Kidney epithelial cell (primary cell): ENCODE measurements at regions not wholly inside any gene's neighbourhood (a gene's known extent, or its start where the extent isn't known, plus 50 kb on each side); places are given as distances from the start of the nearest gene placed in this dataset.

Experiments
- DNase-seq: peaks from one replicate; pipeline ENCODE4 v3.0.0-alpha.2; 2010; ENCODE audit warnings: low read depth
- H3K27me3 ChIP-seq: 2 replicates; pipeline ENCODE4 v1.6.0; 2011; ENCODE audit warnings: low read length; ENCODE audit not compliant: control insufficient read depth, insufficient read depth
- H3K36me3 ChIP-seq: 2 replicates; pipeline ENCODE4 v1.5.1; 2011; ENCODE audit warnings: low read length; ENCODE audit not compliant: control insufficient read depth, insufficient read depth
- H3K4me3 ChIP-seq: 2 replicates; pipeline ENCODE4 v1.5.1; 2011; ENCODE audit warnings: low read depth, mild to moderate bottlenecking, control low read depth, low read length
- TF ChIP-seq, protein P1 (sequence below): IDR thresholded peaks from 2 replicates; pipeline ENCODE4 v1.5.1; 2011; ENCODE audit warnings: mild to moderate bottlenecking, moderate library complexity, low read length, control low read depth, inconsistent platforms; ENCODE audit not compliant: insufficient read depth, poor library complexity, severe bottlenecking

DNA sequence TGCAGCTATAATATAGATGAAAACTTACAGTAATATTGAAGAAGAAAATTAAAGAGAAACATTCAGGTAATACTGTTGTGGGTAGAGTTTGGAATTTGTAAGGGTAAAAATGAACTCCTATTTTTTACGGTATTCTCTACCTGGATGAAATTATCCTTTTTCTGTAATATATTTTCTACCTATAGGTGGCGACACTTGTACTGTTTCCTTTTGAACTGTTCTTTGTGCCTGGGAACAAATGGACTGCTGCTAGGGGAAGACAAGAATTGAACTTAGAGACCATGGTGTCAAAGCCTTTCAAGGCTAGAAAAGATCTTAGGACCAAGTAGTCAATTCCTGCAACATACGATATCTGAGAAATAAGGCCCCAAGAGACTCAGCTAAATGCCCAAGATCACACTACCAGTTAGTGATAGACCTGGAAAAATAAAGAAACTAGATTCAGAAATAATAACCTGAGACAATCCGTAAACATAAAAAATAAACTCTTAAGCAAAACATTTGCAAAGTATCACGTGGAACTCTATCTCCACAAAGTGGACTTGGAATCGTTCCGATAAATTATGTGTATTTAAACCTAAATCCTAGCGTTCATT, 383.8 kb downstream of the TFAP2A start:
- DNase-seq = no peak
- H3K36me3 ChIP-seq = no peaks in the 10 kb centered on the region
- H3K27me3 ChIP-seq = no peaks in the 10 kb centered on the region
- H3K4me3 ChIP-seq = no peak overlapping the region
- TF ChIP-seq, protein P1, sequence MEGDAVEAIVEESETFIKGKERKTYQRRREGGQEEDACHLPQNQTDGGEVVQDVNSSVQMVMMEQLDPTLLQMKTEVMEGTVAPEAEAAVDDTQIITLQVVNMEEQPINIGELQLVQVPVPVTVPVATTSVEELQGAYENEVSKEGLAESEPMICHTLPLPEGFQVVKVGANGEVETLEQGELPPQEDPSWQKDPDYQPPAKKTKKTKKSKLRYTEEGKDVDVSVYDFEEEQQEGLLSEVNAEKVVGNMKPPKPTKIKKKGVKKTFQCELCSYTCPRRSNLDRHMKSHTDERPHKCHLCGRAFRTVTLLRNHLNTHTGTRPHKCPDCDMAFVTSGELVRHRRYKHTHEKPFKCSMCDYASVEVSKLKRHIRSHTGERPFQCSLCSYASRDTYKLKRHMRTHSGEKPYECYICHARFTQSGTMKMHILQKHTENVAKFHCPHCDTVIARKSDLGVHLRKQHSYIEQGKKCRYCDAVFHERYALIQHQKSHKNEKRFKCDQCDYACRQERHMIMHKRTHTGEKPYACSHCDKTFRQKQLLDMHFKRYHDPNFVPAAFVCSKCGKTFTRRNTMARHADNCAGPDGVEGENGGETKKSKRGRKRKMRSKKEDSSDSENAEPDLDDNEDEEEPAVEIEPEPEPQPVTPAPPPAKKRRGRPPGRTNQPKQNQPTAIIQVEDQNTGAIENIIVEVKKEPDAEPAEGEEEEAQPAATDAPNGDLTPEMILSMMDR = peak; percentile 37

DNA sequence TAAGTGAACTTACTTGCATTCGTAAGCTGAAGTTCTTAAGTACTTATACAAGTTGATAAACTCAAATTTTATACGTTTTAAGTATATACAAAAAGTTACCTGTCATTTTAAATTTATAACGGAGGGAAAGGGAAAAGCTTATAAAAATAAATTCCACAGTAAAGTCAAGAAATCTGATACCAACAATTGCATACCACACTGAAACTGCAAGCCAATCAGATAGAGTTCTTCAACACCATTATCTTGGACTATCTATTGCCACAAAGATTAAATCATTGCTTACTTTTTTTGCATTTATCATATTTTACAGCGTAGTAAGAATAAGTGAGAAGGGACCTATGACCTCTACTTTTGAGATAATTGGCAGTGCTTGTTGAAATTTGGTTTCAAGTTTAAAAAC, 386.7 kb downstream of the TFAP2A start:
- Histone ChIP-seq H3K27me3 (no peaks in the 10 kb centered on the region), H3K4me3 (no peak overlapping the region), H3K36me3 (no peaks in the 10 kb centered on the region)
- DNase-seq = no peak
- TF ChIP-seq, protein P1 = no peak

DNA sequence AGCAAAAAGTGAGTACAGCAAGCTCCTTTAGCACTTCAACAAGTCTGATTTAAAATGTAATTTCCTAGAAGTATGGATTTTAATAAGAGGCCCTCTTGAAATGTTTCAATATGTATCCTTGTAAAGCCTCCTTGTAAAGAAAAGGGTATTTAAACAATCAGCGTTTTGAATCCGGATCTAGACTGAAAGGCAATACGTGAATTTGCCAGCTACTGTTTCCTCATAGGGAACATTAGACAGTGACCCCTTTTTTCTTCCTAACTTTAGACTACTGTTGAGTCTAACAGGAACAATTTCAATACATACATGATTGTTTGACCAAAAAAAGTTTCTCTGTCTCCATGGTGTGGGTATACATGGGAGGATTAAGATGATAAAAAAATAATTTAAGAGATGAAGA, 395.0 kb downstream of the TFAP2A start:
- TF ChIP-seq, protein P1 = no peak
- DNase-seq = no peak
- Histone ChIP-seq H3K27me3 (no peaks in the 10 kb centered on the region), H3K4me3 (no peak overlapping the region), H3K36me3 (no peaks in the 10 kb centered on the region)

DNA sequence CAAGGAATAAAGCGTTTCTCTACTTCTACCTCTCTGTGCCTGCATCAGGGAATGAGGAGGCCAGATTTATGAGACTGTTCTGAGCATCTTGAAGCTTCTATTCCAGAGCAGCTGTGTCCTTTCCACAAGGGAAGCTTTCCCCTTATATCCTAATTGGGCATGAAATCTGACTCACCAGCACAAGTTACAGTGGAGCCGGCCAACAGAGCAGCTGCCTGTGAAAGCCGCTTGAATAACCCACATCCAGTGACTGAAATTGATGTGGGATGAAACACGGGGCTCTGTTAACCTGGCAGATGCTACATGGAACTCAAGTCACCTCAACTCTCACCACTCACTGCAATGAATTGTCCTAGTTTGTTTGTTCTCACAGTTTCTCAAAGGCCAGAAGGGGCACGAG, 400.3 kb downstream of the TFAP2A start:
- Histone ChIP-seq H3K27me3 (no peaks in the 10 kb centered on the region), H3K36me3 (no peaks in the 10 kb centered on the region), H3K4me3 (no peak overlapping the region)
- DNase-seq = peak; percentile 16
- TF ChIP-seq, protein P1 = no peak

DNA sequence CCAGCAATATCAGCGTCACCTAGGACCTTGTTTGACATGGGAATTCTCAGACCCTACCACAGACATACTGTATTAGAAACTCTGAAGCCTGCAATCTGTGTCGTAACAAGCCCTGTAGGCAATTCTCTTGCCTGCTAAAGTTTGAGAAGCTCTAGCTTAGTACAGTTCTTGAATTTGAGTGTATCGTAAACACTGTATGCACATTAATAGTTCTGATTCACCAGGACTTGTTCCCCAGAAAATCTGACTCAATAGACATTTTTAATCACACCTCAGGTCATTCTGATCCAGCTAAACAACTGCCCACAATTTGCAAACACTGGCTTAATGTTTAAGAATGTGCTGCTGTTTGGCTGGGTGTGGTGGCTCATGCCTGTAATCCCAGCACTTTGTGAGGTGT, 414.3 kb downstream of the TFAP2A start:
- TF ChIP-seq, protein P1 = no peak
- H3K36me3 ChIP-seq = no peaks in the 10 kb centered on the region
- H3K4me3 ChIP-seq = no peak overlapping the region
- no peak for DNase-seq
- H3K27me3 ChIP-seq = no peaks in the 10 kb centered on the region

DNA sequence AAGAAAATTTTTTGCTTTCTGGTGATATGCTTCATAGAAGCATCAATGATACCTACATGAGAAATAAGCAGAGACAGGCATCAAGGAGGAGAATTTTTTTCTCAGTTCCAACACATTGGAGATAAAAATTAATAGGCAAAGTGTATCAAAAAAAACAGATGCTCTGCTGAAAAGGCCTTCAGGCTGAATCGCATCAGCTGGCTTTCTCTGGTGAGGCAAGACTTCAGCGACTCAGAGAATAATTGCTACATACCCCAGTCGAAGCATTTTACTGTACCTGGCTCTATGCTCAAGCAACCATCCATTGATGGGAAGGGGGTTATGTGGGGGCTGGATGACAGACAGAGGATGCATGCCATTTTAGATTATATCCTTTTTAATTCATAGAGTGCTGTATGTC, 415.1 kb downstream of the TFAP2A start:
- Histone ChIP-seq H3K4me3 (no peak overlapping the region), H3K36me3 (no peaks in the 10 kb centered on the region), H3K27me3 (no peaks in the 10 kb centered on the region)
- TF ChIP-seq, protein P1 = no peak
- no peak for DNase-seq
